NB4 (cell line): ENCODE measurements at regions not wholly inside any gene's neighbourhood (a gene's known extent, or its start where the extent isn't known, plus 50 kb on each side); places are given as distances from the start of the nearest gene placed in this dataset.
"Not testable (repeated sequence)": the region's sequence is repeated elsewhere in the genome, so short reads cannot be mapped to it uniquely, and the experiment has no call there.

ENCODE experiments used
- DNase-seq: peaks from one replicate; pipeline ENCODE4 v3.0.0; 2010; ENCODE audit warnings: low read depth
- H3K4me3 ChIP-seq: one replicate; pipeline ENCODE4 v1.5.1; 2011; ENCODE audit warnings: mild to moderate bottlenecking, low read depth, low read length, moderate library complexity
- CTCF ChIP-seq: IDR thresholded peaks from one replicate; pipeline ENCODE4 v1.5.1; 2012; ENCODE audit warnings: low read depth, low read length
- MYC ChIP-seq: IDR thresholded peaks from 2 replicates; pipeline ENCODE4 v1.6.1; 2011; ENCODE audit warnings: low read depth, low read length
- POLR2A ChIP-seq: IDR thresholded peaks from 2 replicates; pipeline ENCODE4 v1.6.1; 2011; ENCODE audit warnings: mild to moderate bottlenecking; ENCODE audit not compliant: insufficient read length; ENCODE audit errors: extremely low read depth
- TF ChIP-seq, protein P1 (sequence below): IDR thresholded peaks from 2 replicates; pipeline ENCODE4 v1.6.1; 2011; ENCODE audit warnings: low read depth, low read length

DNA sequence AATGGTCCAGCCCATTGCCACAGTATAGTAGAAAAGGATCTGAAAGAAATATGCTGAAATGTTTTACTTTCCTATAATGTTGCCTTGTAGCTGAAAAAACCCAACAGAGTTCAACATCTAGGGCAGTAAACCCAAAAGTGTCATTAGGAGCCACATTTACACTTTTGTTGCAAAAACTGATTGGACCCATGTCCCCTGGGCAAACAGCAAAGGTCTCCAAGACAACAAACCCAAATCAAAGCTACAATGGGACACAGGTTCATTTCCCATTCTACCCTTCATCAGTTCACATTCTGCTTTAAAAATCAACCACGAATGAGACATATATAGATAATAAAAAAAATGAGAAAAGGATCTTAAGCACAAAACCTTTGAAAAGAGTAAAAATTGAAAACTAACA lies 744.8 kb downstream of the PCDH17 start:
- no peak for TF ChIP-seq POLR2A
- TF ChIP-seq, protein P1, sequence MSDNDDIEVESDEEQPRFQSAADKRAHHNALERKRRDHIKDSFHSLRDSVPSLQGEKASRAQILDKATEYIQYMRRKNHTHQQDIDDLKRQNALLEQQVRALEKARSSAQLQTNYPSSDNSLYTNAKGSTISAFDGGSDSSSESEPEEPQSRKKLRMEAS = no peak
- TF ChIP-seq MYC = no peak
- H3K4me3 ChIP-seq = no peak overlapping the region
- DNase-seq = no peak

DNA sequence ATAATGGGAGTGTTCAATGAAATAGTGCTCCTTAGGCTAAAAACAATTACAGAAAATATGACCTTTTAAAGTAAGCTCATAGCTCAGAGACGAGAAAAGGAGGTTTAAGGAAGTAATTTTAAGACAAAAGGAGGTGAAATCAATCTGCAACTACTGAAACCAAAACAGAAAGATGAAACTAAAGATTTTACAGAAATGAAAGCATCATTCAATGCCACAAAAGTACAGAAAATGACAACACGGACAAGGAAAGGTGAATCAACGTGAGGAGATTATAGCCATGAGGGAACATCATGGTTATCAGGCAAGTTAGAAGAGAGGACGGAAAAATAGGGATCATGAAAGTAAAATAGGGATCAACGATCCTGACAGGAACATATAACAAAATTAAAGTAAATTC lies 745.2 kb downstream of the PCDH17 start:
- TF ChIP-seq, protein P1 = no peak
- no peak for TF ChIP-seq MYC
- no peak for TF ChIP-seq POLR2A
- no peak for TF ChIP-seq CTCF
- H3K4me3 ChIP-seq = no peak overlapping the region
- DNase-seq = no peak

DNA sequence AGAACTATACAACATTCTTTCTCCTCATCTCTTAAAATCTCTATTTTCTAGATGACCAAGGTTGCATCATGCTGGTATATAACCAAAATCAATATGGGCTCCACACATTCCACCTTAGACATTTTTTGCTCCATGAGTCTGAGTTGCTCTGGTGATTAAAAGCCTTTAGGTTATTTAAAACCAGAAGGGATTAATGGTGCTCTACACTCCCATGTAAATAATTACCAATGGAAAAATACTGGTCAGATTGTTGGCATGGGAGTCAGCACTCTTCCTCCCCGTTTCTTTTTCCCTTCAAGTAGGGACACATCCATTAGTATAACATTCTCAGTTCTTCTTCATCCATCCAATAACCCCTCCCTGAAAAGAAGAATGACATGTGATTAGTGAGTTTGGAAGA lies 747.7 kb downstream of the PCDH17 start:
- TF ChIP-seq CTCF (no peak), MYC (no peak), POLR2A (no peak)
- TF ChIP-seq, protein P1 = no peak
- H3K4me3 ChIP-seq = no peak overlapping the region
- DNase-seq = no peak

DNA sequence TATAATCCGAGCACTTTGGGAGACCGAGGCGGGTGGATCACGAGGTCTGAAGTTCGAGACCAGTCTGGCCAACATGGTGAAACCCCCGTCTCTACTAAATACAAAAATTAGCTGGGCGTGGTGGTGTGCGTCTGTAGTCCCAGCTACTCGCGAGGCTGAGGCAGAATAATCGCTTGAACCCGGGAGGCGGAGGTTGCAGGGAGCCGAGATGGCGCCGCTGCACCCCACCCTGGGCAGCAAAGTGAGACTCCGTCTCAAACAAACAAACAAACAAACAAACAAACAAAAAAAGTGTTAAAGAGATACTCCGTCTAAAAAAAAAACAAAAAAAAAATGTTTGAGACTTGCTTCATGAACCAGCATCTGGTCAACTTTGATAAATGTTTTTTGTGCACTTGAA lies 753.8 kb downstream of the PCDH17 start:
- H3K4me3 ChIP-seq, DNase-seq: not testable (repeated sequence)

DNA sequence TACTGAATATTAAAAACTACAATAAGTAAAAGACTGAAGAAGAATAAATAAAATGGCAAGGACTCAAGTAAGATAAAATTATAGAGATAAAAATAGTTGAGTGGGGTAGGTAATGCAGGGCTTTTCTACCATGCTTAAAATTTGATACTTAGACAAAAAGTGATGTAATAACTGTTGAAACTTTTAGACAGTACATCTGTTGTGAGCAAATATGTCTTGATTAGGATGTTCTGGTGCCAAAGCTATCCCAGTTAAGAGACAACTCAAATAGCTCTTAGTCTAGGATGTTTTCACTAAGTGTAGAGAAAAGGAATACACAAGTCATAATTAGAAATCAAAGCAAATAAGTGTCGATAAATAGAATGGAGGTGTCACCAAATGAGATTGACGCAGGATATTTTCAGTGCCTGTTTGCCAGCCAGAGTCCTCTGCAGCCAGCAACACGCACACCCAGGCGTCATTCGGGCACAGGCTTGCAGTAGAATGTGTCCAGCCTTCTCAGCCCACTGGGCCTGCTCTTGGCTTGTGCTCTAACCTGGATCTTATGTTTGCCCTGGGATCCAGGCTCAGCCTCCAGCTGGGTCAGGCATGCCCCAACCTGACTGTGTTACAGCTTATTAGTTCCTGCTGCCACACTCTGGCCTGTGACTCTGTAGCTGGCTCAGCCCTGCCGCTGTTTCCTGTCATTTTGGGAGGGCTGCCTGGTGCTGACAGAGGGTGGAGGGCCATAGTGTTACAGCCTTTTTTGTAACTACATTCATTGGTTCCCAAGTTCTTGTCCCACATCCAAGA lies 766.2 kb downstream of the PCDH17 start:
- no peak overlapping the region for H3K4me3 ChIP-seq
- TF ChIP-seq CTCF = no peak
- no peak for TF ChIP-seq POLR2A
- TF ChIP-seq, protein P1 = no peak
- no peak for TF ChIP-seq MYC
- DNase-seq = no peak

DNA sequence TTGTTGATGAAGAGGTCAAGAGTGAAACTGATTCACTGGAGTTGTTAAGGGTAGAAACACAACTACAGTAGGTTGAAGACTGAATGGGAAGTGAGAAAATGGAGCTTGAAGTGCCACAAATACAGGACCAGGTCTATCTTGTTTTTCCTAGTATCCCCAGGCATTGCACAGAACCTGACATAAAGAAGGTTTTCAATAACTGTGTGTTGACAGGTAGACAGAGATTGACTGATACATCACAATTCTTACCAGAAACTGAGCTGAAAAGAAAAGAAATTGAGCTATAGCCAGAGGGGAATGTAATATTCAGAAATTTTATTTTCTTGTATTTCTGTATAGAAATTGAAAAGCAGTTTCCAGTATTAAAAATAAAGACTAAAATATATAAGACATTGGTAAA lies 767.7 kb downstream of the PCDH17 start:
- TF ChIP-seq MYC = no peak
- TF ChIP-seq, protein P1 = no peak
- no peak for TF ChIP-seq CTCF
- no peak for TF ChIP-seq POLR2A
- DNase-seq = no peak
- no peak overlapping the region for H3K4me3 ChIP-seq

- TF ChIP-seq POLR2A (no peak), CTCF (no peak), MYC (no peak)
- TF ChIP-seq, protein P1 = no peak
- DNase-seq = no peak
- H3K4me3 ChIP-seq = no peak overlapping the region
These were observed 775.0 kb downstream of the PCDH17 start for GRCh38 chr13:58406545-58406944.
